ENCODE measurements at regions not wholly inside any gene's neighbourhood (a gene's known extent, or its start where the extent isn't known, plus 50 kb on each side); places are given as distances from the start of the nearest gene placed in this dataset.

DNA sequence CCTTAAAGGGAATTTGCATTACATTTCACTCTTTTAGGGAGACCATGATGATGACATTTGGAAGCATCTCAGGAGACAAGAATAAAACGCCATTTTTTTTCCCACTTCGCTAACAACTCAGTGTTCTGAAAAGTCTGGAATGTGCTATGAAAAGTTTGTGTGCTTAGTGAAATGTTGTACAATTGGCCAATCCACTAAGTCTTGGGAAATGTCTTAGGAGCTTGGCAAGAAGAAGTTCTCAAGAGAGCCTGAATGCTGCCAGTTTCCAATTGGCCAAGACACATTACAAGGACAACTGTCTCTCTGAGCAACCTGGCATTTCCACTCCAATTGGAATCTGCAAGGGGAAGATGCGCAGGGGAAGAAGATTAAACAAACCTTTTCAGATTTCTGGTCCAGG is 401.8 kb downstream of the RWDD3 start:
- ChIA-PET CTCF (no interaction called here), POLR2A (no interaction called here)
- Histone ChIP-seq H3K4me3 (ENCODE audit: low read depth, low read length) (no peak overlapping the region), H3K27ac (ENCODE audit: extremely low read depth, low read depth, low read length) (no peak overlapping the region), H3K4me1 (ENCODE audit: control insufficient read depth, insufficient read depth, low read length) (no peaks in the 10 kb centered on the region), H3K9me3 (ENCODE audit: control insufficient read depth, insufficient read depth, low read depth, low read length) (no peaks in the 10 kb centered on the region), H3K36me3 (ENCODE audit: control insufficient read depth in 2 of 2, insufficient read depth in 1 of 2, low read length in 2 of 2) (no peaks in the 10 kb centered on the region)
- TF ChIP-seq ZNF664 (tag by site-specific recombination; IDR thresholded peaks at IDR 0.05) (no peak), BCL6B (tag by site-specific recombination; IDR thresholded peaks at IDR 0.05) (no peak), ZBTB48 (tag by site-specific recombination; IDR thresholded peaks at IDR 0.05) (no peak), ZNF16 (tag by site-specific recombination; IDR thresholded peaks at IDR 0.05; ENCODE audit: low read depth) (no peak), KLF1 (tag by site-specific recombination; IDR thresholded peaks at IDR 0.05) (no peak), PRDM2 (tag by site-specific recombination; IDR thresholded peaks at IDR 0.05; ENCODE audit: borderline replicate concordance) (no peak), ZNF292 (tag by site-specific recombination; IDR thresholded peaks at IDR 0.05; ENCODE audit: borderline replicate concordance, low read depth) (no peak), ZNF548 (tag by site-specific recombination; IDR thresholded peaks at IDR 0.05) (no peak), ZNF626 (tag by site-specific recombination; IDR thresholded peaks at IDR 0.05) (no peak), ZNF223 (tag by site-specific recombination; IDR thresholded peaks at IDR 0.05) (no peak), ZBTB21 (tag by site-specific recombination; IDR thresholded peaks at IDR 0.05) (no peak), ZNF19 (tag by site-specific recombination; IDR thresholded peaks at IDR 0.05; ENCODE audit: low read depth) (no peak), SETDB1 (IDR thresholded peaks at IDR 0.05; ENCODE audit: insufficient read length, low read length) (no peak), PATZ1 (tag by site-specific recombination; IDR thresholded peaks at IDR 0.05) (no peak)
- TF ChIP-seq, protein P1, sequence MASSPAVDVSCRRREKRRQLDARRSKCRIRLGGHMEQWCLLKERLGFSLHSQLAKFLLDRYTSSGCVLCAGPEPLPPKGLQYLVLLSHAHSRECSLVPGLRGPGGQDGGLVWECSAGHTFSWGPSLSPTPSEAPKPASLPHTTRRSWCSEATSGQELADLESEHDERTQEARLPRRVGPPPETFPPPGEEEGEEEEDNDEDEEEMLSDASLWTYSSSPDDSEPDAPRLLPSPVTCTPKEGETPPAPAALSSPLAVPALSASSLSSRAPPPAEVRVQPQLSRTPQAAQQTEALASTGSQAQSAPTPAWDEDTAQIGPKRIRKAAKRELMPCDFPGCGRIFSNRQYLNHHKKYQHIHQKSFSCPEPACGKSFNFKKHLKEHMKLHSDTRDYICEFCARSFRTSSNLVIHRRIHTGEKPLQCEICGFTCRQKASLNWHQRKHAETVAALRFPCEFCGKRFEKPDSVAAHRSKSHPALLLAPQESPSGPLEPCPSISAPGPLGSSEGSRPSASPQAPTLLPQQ (tag by site-specific recombination; IDR thresholded peaks at IDR 0.05): no peak
- TF ChIP-seq, protein P2, sequence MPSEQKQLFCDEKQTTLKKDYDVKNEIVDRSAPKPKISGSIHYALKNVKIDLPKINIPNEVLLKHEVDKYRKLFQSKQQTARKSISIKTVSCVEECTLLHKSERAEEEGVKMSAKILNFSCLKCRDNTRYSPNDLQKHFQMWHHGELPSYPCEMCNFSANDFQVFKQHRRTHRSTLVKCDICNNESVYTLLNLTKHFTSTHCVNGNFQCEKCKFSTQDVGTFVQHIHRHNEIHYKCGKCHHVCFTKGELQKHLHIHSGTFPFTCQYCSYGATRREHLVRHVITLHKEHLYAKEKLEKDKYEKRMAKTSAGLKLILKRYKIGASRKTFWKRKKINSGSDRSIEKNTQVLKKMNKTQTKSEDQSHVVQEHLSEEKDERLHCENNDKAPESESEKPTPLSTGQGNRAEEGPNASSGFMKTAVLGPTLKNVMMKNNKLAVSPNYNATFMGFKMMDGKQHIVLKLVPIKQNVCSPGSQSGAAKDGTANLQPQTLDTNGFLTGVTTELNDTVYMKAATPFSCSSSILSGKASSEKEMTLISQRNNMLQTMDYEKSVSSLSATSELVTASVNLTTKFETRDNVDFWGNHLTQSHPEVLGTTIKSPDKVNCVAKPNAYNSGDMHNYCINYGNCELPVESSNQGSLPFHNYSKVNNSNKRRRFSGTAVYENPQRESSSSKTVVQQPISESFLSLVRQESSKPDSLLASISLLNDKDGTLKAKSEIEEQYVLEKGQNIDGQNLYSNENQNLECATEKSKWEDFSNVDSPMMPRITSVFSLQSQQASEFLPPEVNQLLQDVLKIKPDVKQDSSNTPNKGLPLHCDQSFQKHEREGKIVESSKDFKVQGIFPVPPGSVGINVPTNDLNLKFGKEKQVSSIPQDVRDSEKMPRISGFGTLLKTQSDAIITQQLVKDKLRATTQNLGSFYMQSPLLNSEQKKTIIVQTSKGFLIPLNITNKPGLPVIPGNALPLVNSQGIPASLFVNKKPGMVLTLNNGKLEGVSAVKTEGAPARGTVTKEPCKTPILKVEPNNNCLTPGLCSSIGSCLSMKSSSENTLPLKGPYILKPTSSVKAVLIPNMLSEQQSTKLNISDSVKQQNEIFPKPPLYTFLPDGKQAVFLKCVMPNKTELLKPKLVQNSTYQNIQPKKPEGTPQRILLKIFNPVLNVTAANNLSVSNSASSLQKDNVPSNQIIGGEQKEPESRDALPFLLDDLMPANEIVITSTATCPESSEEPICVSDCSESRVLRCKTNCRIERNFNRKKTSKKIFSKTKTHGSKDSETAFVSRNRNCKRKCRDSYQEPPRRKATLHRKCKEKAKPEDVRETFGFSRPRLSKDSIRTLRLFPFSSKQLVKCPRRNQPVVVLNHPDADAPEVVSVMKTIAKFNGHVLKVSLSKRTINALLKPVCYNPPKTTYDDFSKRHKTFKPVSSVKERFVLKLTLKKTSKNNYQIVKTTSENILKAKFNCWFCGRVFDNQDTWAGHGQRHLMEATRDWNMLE (tag by site-specific recombination; conservative IDR thresholded peaks at IDR 0.05; ENCODE audit: low read depth): no peak

All from HEK293 (cell line).